HEK293 (cell line): ENCODE measurements at regions not wholly inside any gene's neighbourhood (a gene's known extent, or its start where the extent isn't known, plus 50 kb on each side); places are given as distances from the start of the nearest gene placed in this dataset.

Experiments
- ZNF302 ChIP-seq: fragments of 450-650 bp; formaldehyde crosslinking; IDR thresholded peaks from 2 replicates; pipeline ENCODE4 v1.5.1; 2016; ENCODE audit warnings: missing biosample characterization, missing genetic modification characterization, low read depth
- ZNF48 ChIP-seq: fragments of 450-650 bp; formaldehyde crosslinking; IDR thresholded peaks from 2 replicates; pipeline ENCODE4 v1.5.1; 2016; ENCODE audit warnings: missing biosample characterization, missing genetic modification characterization
- ZNF510 ChIP-seq: fragments of 450-650 bp; formaldehyde crosslinking; IDR thresholded peaks from 2 replicates; pipeline ENCODE4 v1.5.1; 2018; ENCODE audit warnings: mild to moderate bottlenecking, missing genetic modification characterization, missing biosample characterization; ENCODE audit not compliant: insufficient replicate concordance
- TF ChIP-seq, protein P1 (sequence below): fragments of 450-650 bp; formaldehyde crosslinking; optimal IDR thresholded peaks from 2 replicates; pipeline ENCODE3; 2016; ENCODE audit warnings: missing biosample characterization, mild to moderate bottlenecking, missing genetic modification characterization
- TF ChIP-seq, protein P2 (sequence below): fragments of 450-650 bp; formaldehyde crosslinking; IDR thresholded peaks from 2 replicates; pipeline ENCODE4 v1.5.1; 2016; ENCODE audit warnings: missing biosample characterization, missing genetic modification characterization, borderline replicate concordance
- TF ChIP-seq, protein P3 (sequence below): fragments of 450-650 bp; formaldehyde crosslinking; IDR thresholded peaks from 2 replicates; pipeline ENCODE4 v1.5.1; 2016; ENCODE audit warnings: missing biosample characterization, missing genetic modification characterization
- TF ChIP-seq, protein P4 (sequence below): fragments of 450-650 bp; formaldehyde crosslinking; IDR thresholded peaks from 2 replicates; pipeline ENCODE4 v1.5.1; 2016; ENCODE audit warnings: missing biosample characterization, missing genetic modification characterization
- TF ChIP-seq, protein P5 (sequence below): fragments of 450-650 bp; formaldehyde crosslinking; IDR thresholded peaks from 2 replicates; pipeline ENCODE4 v1.5.1; 2016; ENCODE audit warnings: missing biosample characterization, missing genetic modification characterization
- TF ChIP-seq, protein P6 (sequence below): fragments of 450-650 bp; formaldehyde crosslinking; IDR thresholded peaks from 2 replicates; pipeline ENCODE4 v1.5.1; 2017; ENCODE audit warnings: missing biosample characterization, missing genetic modification characterization

DNA sequence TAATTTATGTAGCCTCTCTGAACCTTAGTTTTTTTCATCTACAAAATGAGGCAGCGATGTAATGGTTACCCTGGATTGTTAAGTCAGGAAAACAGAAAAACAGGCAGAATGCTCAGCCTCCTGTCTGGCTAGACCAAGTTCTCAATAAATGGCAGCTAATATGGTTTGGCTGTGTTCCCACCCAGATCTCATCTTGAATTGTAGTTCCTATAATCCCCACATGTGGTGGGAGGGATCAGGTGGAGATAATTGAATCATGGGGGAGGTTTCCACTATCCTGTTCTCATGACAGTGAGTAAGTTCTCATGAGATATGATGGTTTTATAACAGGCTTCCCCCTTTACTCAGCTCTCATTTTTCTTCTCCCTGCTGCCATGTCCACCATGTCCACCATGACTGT, 220.0 kb downstream of the CMPK2 start:
- no peak for TF ChIP-seq ZNF510 (tag by site-specific recombination)
- TF ChIP-seq, protein P1, sequence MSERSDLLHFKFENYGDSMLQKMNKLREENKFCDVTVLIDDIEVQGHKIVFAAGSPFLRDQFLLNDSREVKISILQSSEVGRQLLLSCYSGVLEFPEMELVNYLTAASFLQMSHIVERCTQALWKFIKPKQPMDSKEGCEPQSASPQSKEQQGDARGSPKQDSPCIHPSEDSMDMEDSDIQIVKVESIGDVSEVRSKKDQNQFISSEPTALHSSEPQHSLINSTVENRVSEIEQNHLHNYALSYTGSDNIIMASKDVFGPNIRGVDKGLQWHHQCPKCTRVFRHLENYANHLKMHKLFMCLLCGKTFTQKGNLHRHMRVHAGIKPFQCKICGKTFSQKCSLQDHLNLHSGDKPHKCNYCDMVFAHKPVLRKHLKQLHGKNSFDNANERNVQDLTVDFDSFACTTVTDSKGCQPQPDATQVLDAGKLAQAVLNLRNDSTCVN (tag by site-specific recombination), result no peak
- TF ChIP-seq, protein P2, sequence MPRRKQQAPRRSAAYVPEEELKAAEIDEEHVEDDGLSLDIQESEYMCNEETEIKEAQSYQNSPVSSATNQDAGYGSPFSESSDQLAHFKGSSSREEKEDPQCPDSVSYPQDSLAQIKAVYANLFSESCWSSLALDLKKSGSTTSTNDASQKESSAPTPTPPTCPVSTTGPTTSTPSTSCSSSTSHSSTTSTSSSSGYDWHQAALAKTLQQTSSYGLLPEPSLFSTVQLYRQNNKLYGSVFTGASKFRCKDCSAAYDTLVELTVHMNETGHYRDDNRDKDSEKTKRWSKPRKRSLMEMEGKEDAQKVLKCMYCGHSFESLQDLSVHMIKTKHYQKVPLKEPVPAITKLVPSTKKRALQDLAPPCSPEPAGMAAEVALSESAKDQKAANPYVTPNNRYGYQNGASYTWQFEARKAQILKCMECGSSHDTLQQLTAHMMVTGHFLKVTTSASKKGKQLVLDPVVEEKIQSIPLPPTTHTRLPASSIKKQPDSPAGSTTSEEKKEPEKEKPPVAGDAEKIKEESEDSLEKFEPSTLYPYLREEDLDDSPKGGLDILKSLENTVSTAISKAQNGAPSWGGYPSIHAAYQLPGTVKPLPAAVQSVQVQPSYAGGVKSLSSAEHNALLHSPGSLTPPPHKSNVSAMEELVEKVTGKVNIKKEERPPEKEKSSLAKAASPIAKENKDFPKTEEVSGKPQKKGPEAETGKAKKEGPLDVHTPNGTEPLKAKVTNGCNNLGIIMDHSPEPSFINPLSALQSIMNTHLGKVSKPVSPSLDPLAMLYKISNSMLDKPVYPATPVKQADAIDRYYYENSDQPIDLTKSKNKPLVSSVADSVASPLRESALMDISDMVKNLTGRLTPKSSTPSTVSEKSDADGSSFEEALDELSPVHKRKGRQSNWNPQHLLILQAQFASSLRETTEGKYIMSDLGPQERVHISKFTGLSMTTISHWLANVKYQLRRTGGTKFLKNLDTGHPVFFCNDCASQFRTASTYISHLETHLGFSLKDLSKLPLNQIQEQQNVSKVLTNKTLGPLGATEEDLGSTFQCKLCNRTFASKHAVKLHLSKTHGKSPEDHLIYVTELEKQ (tag by site-specific recombination), result no peak
- TF ChIP-seq, protein P3, sequence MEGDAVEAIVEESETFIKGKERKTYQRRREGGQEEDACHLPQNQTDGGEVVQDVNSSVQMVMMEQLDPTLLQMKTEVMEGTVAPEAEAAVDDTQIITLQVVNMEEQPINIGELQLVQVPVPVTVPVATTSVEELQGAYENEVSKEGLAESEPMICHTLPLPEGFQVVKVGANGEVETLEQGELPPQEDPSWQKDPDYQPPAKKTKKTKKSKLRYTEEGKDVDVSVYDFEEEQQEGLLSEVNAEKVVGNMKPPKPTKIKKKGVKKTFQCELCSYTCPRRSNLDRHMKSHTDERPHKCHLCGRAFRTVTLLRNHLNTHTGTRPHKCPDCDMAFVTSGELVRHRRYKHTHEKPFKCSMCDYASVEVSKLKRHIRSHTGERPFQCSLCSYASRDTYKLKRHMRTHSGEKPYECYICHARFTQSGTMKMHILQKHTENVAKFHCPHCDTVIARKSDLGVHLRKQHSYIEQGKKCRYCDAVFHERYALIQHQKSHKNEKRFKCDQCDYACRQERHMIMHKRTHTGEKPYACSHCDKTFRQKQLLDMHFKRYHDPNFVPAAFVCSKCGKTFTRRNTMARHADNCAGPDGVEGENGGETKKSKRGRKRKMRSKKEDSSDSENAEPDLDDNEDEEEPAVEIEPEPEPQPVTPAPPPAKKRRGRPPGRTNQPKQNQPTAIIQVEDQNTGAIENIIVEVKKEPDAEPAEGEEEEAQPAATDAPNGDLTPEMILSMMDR (tag by site-specific recombination), result no peak
- TF ChIP-seq ZNF302, result no peak
- TF ChIP-seq, protein P4, sequence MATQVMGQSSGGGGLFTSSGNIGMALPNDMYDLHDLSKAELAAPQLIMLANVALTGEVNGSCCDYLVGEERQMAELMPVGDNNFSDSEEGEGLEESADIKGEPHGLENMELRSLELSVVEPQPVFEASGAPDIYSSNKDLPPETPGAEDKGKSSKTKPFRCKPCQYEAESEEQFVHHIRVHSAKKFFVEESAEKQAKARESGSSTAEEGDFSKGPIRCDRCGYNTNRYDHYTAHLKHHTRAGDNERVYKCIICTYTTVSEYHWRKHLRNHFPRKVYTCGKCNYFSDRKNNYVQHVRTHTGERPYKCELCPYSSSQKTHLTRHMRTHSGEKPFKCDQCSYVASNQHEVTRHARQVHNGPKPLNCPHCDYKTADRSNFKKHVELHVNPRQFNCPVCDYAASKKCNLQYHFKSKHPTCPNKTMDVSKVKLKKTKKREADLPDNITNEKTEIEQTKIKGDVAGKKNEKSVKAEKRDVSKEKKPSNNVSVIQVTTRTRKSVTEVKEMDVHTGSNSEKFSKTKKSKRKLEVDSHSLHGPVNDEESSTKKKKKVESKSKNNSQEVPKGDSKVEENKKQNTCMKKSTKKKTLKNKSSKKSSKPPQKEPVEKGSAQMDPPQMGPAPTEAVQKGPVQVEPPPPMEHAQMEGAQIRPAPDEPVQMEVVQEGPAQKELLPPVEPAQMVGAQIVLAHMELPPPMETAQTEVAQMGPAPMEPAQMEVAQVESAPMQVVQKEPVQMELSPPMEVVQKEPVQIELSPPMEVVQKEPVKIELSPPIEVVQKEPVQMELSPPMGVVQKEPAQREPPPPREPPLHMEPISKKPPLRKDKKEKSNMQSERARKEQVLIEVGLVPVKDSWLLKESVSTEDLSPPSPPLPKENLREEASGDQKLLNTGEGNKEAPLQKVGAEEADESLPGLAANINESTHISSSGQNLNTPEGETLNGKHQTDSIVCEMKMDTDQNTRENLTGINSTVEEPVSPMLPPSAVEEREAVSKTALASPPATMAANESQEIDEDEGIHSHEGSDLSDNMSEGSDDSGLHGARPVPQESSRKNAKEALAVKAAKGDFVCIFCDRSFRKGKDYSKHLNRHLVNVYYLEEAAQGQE (tag by site-specific recombination), result no peak
- TF ChIP-seq ZNF48 (tag by site-specific recombination), result no peak
- TF ChIP-seq, protein P5, sequence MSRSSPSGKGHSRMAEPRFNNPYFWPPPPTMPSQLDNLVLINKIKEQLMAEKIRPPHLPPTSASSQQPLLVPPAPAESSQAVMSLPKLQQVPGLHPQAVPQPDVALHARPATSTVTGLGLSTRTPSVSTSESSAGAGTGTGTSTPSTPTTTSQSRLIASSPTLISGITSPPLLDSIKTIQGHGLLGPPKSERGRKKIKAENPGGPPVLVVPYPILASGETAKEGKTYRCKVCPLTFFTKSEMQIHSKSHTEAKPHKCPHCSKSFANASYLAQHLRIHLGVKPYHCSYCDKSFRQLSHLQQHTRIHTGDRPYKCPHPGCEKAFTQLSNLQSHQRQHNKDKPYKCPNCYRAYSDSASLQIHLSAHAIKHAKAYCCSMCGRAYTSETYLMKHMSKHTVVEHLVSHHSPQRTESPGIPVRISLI (tag by site-specific recombination), result no peak
- TF ChIP-seq, protein P6, sequence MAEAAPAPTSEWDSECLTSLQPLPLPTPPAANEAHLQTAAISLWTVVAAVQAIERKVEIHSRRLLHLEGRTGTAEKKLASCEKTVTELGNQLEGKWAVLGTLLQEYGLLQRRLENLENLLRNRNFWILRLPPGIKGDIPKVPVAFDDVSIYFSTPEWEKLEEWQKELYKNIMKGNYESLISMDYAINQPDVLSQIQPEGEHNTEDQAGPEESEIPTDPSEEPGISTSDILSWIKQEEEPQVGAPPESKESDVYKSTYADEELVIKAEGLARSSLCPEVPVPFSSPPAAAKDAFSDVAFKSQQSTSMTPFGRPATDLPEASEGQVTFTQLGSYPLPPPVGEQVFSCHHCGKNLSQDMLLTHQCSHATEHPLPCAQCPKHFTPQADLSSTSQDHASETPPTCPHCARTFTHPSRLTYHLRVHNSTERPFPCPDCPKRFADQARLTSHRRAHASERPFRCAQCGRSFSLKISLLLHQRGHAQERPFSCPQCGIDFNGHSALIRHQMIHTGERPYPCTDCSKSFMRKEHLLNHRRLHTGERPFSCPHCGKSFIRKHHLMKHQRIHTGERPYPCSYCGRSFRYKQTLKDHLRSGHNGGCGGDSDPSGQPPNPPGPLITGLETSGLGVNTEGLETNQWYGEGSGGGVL (tag by site-specific recombination), result no peak
